Ishikawa (cell line): ENCODE measurements at regions not wholly inside any gene's neighbourhood (a gene's known extent, or its start where the extent isn't known, plus 50 kb on each side); places are given as distances from the start of the nearest gene placed in this dataset.

Experiments
- CEBPB ChIP-seq: IDR thresholded peaks from 2 replicates; pipeline ENCODE4 v1.6.1; 2012
- CREB1 ChIP-seq: IDR thresholded peaks from 2 replicates; pipeline ENCODE4 v1.6.1; 2012; ENCODE audit warnings: low read depth
- EGR1 ChIP-seq: IDR thresholded peaks from 2 replicates; pipeline ENCODE4 v1.6.1; 2012
- EP300 ChIP-seq: IDR thresholded peaks from 2 replicates; pipeline ENCODE4 v1.6.1; 2012; ENCODE audit warnings: borderline replicate concordance
- FOXM1 ChIP-seq: IDR thresholded peaks from 2 replicates; pipeline ENCODE4 v1.6.1; 2012; ENCODE audit warnings: low read depth, borderline replicate concordance
- MAX ChIP-seq: IDR thresholded peaks from 2 replicates; pipeline ENCODE4 v1.6.1; 2012
- NFIC ChIP-seq: IDR thresholded peaks from 2 replicates; pipeline ENCODE4 v1.6.1; 2012
- RAD21 ChIP-seq: IDR thresholded peaks from 2 replicates; pipeline ENCODE4 v1.6.1; 2012; ENCODE audit warnings: low read depth
- REST ChIP-seq: IDR thresholded peaks from 2 replicates; pipeline ENCODE4 v1.6.1; 2012; ENCODE audit warnings: low read depth, mild to moderate bottlenecking
- TAF1 ChIP-seq: IDR thresholded peaks from 2 replicates; pipeline ENCODE4 v1.6.1; 2012; ENCODE audit warnings: low read depth, mild to moderate bottlenecking
- TCF12 ChIP-seq: IDR thresholded peaks from 2 replicates; pipeline ENCODE4 v1.6.1; 2012; ENCODE audit warnings: low read depth
- TEAD4 ChIP-seq: IDR thresholded peaks from 2 replicates; pipeline ENCODE4 v1.6.1; 2012
- USF1 ChIP-seq: IDR thresholded peaks from 2 replicates; pipeline ENCODE4 v1.6.1; 2012
- YY1 ChIP-seq: IDR thresholded peaks from 2 replicates; pipeline ENCODE4 v1.6.1; 2012; ENCODE audit warnings: low read depth
- ZBTB7A ChIP-seq: IDR thresholded peaks from 2 replicates; pipeline ENCODE4 v1.6.1; 2012; ENCODE audit warnings: low read depth

- no peak for TF ChIP-seq MAX
- no peak for TF ChIP-seq CREB1
- TF ChIP-seq EGR1: no peak
- TF ChIP-seq TAF1: no peak
- peak; percentile 79 for TF ChIP-seq RAD21
- no peak for TF ChIP-seq NFIC
Measured at GRCh38 chr21:41611966-41612606, 104.1 kb upstream of the TMPRSS2 start.

- TF ChIP-seq EGR1 (no peak), YY1 (no peak), EP300 (no peak), CEBPB (no peak), TCF12 (no peak), CREB1 (no peak), MAX (no peak), FOXM1 (no peak), ZBTB7A (no peak), REST (no peak), USF1 (no peak), TEAD4 (no peak), NFIC (no peak), TAF1 (no peak), RAD21 (no peak)
Measured at GRCh38 chr21:41611441-41611840, 103.5 kb upstream of the TMPRSS2 start.

DNA sequence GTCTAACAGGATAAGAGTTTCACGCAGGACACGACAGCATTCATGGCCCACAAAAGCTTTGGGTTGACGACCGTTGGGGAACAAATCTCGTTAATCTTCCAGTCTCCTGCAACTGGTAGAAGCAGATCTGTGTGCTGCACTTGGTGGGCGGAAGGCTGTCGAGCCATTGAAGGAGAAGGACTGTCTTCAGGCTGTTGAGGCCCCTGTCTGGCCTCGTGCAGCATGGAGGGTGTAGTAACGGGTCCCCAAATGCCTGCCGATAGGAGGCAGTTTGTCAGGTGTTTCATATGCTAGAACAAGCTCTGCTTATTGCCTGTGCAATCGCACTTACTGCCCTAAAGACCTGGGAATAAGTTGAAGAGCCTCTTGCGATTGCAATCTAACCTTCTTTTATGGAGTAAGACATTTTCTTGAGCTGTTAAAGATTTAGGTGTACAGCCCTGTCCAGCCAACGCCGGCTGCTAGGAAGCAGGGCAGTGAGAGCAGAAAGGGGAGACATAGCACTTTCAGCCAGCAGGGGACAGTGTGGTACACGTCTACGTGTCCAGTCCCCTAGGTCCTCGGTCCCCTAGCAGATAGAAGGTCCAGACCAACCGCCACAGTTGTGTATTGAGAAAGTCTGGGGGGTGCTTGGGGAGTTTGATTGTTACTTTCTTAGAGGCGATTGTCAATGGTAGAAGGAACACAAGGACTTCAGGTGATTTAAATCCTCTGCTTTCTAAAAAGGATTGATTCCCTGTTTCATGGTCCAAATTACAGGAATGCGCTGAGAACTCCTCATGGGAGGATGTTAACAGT, 102.3 kb upstream of the TMPRSS2 start:
- TF ChIP-seq REST (no peak), TCF12 (no peak), RAD21 (peak; percentile 91)

- TF ChIP-seq ZBTB7A: no peak
Measured at GRCh38 chr21:41606706-41607105, 98.7 kb upstream of the TMPRSS2 start.

GRCh38 chr21:41605934-41606285, 98.0 kb upstream of the TMPRSS2 start:
- no peak for TF ChIP-seq FOXM1
- no peak for TF ChIP-seq TCF12
- no peak for TF ChIP-seq MAX
- TF ChIP-seq ZBTB7A: no peak
- TF ChIP-seq RAD21: no peak
- TF ChIP-seq YY1: no peak
- TF ChIP-seq TAF1: no peak
- no peak for TF ChIP-seq EP300
- TF ChIP-seq NFIC: no peak

DNA sequence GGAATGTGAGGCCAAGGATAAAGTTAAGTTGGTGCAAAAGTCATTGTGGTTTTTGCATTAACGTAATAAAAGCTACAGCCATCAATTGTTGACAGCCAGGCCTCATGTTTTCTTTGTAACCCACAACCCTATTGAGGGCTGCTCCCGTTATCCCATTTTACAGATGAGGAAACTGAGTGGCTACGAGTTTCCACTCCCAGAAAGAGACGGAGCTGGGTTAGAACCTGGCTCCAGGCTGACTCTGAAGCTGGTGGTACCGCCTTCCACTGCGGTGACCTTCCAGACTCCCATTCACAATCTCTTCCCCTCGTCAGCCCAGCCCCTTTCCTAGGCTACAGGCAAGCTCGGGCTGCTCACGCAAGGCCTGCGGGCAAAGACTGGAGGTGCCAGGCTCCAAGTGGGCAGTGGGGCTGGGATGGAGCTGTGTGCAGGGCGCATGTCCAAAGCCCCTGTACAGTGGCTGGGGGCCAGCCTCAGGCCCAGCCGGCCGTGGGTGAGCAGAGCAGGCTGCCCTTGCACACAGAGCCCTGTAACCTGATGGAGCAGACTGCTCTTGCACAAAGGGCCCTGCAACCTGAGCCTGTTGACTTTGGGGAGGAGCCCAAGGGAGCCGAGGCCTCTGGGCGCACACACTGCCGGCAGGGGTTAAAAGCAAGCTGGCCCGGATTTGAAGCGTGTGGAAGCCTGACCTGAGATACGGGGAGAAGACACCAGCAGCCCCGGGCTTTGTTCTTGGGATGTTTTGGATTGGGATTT, 97.4 kb upstream of the TMPRSS2 start:
- no peak for TF ChIP-seq EGR1
- no peak for TF ChIP-seq NFIC
- no peak for TF ChIP-seq REST
- no peak for TF ChIP-seq TAF1
- TF ChIP-seq RAD21: no peak
- no peak for TF ChIP-seq CREB1
- TF ChIP-seq TEAD4: no peak
- TF ChIP-seq YY1: no peak
- no peak for TF ChIP-seq MAX
- no peak for TF ChIP-seq ZBTB7A
